RPMI7951 (cell line): ENCODE measurements at regions not wholly inside any gene's neighbourhood (a gene's known extent, or its start where the extent isn't known, plus 50 kb on each side); places are given as distances from the start of the nearest gene placed in this dataset.

Experiments
- DNase-seq: peaks from one replicate; pipeline ENCODE4 v3.0.0-alpha.2; 2012; ENCODE audit warnings: low read depth

- DNase-seq, result no peak
Measured at GRCh38 chr13:33466262-33466661, 180.7 kb upstream of the STARD13 start.

- DNase-seq, result no peak
Measured at GRCh38 chr13:33467556-33467955, 182.0 kb upstream of the STARD13 start.

DNA sequence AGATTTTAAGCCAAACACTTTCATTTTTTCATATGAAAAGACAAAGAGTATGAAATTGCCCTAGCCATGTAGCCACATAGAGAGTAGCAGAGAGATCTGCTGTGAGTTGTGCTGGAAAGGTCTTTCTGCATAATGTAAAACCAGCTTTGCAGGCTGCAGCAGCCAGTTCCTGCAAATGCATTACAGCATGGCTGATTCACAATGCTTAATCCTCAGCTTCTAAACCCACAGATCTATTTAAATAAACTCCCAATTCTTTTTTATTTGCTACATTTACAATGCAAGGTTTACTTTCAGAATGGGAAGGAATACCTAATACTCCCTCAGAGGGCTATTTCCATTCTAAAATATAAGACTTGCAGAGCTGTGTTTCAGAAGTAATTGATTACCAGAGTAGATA, 185.6 kb upstream of the STARD13 start:
- no peak for DNase-seq

DNA sequence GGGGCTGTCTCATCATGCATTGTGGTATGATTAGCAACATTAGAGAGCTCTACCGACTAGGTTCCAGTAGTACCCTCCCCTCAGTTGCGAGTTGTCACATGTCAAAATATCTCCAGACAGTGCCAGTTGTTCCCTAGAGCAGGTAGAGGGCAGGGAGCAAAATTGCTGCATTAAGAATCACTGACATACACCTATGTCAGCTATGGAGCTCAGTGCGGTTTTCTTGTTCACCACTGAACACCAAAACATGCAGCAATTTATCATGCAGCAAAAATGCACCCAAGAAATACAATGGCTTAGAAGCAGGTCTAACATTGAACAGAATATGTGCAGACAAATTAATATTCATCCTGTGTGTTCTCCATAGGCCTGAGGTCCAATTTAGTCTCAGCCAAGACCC, 186.9 kb upstream of the STARD13 start:
- DNase-seq, result no peak

GRCh38 chr13:33479105-33479504, 193.6 kb upstream of the STARD13 start:
- no peak for DNase-seq

DNA sequence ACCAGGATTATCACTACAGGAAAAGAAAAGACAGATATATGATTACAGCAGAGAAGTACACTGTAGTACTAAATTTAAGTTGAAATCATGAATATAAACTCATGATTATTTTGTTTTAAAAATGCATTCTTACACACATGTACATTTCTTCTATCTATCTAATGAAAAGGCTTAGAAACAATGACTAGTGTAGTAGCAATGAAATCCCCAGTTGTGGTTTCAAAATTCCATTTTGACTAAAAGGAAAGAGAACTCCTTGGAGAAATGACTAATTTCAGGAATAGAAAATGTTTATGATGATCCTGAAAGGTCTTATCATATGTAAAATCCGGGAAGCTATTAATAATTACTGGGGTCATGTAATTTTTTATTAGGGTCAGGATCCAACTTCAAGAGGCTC, 195.0 kb upstream of the STARD13 start:
- DNase-seq, result no peak

DNA sequence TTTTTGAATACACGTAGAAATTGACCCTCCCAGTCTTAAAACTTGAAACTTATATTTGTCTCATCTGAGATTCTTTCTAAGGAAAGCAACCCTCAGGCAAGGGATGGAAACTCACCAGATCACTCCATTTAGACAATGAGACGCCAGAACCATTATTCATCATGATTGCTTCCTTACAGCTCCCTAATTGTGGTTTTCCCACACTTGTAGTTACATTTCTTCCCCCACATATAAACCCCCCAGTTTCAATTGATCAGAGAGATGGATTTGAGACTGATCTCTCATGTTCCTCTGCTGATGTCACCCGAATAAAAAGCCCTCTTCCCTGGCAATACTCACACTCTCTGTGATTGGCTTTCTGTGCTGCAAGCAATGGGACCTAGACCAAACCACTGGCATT, 197.9 kb upstream of the STARD13 start:
- DNase-seq, result peak; percentile 83

DNA sequence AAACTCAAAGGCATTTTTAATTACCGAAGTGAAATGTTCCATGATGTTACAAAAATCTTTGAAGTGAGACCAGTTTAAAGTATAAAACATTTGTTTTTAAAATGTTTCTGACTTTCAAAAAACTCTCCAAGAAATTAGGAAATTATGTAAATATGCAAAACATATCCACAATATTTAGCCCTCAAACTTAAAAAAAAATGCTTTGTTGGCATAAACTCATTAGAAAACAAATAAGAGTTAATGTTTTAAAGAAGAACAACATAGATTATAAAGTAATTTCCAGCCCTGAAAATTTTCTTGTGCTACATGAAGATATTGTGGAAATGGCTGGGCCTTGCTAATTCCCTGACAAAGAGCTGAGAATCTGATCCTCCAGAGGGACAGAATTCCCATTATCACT, 199.7 kb upstream of the STARD13 start:
- DNase-seq, result no peak

DNA sequence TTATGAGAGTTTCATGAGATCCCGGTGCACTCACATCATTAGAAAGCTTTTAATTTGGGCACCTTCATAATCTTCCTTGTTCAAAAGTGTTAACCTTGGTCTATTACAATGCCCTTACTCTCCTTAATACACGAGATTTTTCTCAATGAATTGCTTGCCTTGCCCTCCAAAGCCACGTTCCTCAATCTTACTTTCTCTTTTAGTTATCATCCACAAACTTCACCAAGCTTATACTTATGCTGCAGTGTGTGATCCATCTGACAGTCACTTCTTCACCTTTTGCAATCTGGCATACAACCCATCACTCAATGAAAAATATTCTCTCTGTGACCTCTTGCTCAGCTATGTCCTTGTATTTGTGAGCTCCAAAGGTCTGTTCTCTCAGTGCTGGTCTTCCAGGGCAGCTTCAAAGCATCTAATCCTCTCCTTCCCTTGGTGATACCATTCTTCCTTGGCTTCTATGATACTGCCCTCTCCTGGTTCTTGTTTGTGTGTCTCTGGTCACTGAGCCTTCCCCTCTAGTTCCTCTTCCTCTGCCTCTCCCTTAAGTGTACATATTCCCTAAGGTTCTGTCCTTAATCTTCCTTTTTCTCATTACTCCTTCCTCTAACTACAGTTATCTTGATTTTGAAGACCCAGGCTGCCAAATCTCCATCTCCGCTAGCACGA, 202.2 kb upstream of the STARD13 start:
- peak; percentile 73 for DNase-seq

- no peak for DNase-seq
Measured at GRCh38 chr13:33489563-33489962, 204.0 kb upstream of the STARD13 start.

DNA sequence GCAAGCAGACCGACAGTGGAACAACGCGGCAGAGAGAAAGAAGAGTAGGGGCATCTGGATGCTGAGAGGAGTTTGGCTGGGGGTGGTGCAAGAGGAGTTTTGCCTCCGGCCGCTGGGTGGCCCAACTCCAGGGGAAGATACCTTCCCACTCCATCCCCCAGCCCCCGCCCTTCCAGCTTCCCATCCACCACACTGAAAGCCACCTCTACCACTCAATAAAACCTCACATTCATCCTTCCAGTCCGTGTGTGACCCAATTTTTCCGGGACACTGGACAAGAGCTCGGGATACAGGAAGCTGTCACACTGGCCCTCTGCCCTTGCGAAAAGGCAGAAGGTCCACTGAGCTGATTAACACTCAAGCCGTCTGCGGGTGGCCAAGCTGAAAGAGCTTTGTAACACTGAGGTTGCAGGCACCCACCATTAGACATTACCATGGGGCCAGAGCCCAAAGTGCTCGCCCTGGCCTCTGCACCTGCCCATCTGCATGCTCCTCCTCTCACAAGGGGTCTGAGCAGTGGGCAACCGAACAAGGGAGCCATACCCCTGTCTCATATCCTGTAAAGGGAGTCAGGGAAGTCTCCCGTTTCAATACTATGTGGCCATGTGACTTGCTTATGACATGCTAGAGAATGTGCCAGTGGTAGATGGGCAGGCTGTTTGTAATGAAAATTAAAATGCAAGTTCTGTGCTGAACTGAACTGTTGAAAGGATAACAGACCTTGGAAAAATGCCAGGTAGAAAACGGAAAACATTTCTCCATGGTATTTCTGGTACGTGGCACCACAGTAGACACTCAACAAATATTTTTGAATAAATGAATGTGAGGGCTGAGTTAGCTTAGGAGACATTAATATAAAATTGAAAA, 205.1 kb upstream of the STARD13 start:
- DNase-seq, result peak; percentile 72

GRCh38 chr13:33493672-33494365, 208.3 kb upstream of the STARD13 start:
- no peak for DNase-seq

- peak; percentile 88 for DNase-seq
Measured at GRCh38 chr13:33494596-33495204, 209.1 kb upstream of the STARD13 start.

- no peak for DNase-seq
Measured at GRCh38 chr13:33496336-33496735, 210.8 kb upstream of the STARD13 start.

DNA sequence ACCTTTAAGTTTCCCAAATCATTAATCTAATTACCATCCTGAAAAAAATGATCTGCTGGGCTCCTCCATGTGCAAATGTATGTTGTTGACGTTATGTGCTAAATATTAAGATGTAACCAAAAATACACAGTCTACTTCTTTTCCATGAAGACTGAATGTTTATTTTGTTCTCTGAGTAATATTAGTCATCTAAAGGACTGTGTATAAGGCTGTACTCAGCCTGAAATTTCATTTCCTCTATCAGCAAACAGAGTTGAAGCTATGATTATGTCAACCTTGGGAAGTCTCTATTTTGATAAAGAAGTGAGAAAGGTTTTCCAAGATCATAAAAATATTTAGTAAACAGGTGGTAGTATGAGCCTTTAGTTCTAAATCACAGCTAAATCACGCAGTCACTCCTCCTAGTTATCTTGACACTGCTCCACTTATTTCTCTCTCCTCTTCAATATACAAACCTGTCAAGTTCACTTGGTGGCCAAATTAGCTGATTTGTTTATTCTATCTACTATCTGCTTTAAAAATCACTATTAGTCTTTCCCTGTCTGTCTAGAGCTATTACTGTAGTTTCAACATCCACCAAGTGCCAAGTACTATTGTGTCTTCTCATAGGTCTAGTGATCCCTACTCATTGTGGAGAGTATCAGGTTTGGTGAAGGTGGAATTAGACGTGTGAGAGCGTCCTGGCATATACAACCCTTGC, 211.7 kb upstream of the STARD13 start:
- no peak for DNase-seq

DNA sequence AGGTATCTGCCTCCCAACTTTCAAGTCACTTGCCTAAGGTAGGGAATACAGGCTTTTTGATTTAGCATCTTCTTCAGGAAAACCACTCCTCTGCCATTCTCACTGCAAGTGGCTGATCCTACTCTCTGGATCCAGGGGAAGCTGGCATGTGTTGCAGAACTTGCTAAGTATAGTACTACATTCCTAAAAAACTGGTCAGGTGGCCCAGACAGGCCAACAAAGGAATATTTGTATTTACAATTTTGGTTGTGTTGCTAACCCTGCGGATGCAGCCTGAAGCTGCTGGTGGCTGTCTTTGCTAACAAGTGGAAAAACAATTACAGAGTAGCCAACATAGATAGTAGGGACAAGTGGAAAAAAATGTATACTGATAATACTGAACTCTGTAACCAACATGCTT, 222.5 kb upstream of the STARD13 start:
- no peak for DNase-seq

GRCh38 chr13:33509642-33510229, 224.2 kb upstream of the STARD13 start:
- peak; percentile 63 for DNase-seq

- DNase-seq, result no peak
Measured at GRCh38 chr13:33510350-33510970, 224.9 kb upstream of the STARD13 start.

- no peak for DNase-seq
Measured at GRCh38 chr13:33512880-33513554, 227.5 kb upstream of the STARD13 start.

DNA sequence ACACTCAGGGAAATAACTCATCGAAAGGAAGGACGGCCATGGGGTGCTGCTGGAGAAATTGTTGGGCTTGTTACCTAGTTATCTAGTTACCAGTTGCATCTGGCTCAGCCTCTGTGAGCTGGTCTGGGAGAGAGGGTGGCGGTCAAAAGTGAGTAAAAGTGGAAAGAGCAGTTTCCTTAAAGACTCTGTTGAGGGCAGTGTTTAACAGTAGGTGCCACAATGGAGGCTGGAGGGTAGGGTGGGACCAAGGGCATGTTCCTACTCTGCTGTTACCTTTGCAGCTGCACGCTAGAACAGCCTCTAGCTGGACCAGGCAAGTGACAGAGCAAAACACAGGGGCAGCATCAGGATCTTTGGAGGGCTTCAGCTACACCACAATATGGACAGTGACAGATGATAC, 228.8 kb upstream of the STARD13 start:
- no peak for DNase-seq
